ENCODE measurements at regions not wholly inside any gene's neighbourhood (a gene's known extent, or its start where the extent isn't known, plus 50 kb on each side); places are given as distances from the start of the nearest gene placed in this dataset.

DNA sequence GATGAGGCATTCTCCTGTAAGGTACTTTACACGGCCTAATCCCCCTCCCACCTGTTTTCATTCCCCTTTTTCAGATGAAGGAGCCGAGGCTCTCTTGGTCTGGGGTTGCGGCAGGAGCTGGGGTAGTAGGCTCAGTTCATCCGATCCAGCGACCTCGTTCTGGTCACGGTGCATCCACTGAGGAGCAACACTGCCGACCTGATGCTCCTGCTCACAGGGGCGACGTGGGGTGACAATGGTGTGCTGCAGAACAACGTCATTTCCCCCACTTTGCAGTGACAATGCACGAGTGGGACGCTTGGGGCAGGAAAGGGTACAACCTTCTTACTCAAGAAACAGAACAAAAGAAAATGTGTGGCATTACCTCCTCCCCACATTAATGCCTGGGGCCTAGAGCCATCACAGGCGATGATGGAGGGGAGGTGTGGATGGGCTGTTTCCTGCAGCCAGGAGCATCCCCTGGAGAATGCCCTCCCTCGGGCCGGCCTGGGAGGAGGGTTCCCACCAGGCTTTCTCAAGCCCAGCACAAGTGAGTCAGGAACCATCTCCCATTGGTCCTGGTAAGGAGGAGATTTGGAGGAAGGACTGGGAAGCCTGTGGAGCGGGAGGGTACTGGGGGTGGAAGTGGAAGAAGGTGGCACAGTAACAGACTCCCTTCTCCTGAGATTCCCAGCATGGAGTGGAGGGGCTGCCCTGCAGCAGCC, 125.6 kb downstream of the SPATA19 start:
- TF ChIP-seq, protein P1, sequence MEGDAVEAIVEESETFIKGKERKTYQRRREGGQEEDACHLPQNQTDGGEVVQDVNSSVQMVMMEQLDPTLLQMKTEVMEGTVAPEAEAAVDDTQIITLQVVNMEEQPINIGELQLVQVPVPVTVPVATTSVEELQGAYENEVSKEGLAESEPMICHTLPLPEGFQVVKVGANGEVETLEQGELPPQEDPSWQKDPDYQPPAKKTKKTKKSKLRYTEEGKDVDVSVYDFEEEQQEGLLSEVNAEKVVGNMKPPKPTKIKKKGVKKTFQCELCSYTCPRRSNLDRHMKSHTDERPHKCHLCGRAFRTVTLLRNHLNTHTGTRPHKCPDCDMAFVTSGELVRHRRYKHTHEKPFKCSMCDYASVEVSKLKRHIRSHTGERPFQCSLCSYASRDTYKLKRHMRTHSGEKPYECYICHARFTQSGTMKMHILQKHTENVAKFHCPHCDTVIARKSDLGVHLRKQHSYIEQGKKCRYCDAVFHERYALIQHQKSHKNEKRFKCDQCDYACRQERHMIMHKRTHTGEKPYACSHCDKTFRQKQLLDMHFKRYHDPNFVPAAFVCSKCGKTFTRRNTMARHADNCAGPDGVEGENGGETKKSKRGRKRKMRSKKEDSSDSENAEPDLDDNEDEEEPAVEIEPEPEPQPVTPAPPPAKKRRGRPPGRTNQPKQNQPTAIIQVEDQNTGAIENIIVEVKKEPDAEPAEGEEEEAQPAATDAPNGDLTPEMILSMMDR (IDR thresholded peaks at IDR 0.05 in 4 of 5, conservative IDR thresholded peaks at IDR 0.05 in 1 of 5), result no peak
- no peak for TF ChIP-seq POLR2A (IDR thresholded peaks at IDR 0.05)

Data from gastrocnemius medialis (tissue), 4 donors.